Activated gamma-delta T cell treated with anti-CD3 and anti-CD28 coated beads, Interleukin-2, amount 50 U/mL, for 16 hours (primary cell): ENCODE measurements at regions not wholly inside any gene's neighbourhood (a gene's known extent, or its start where the extent isn't known, plus 50 kb on each side); places are given as distances from the start of the nearest gene placed in this dataset.
"Not testable (repeated sequence)": the region's sequence is repeated elsewhere in the genome, so short reads cannot be mapped to it uniquely, and the experiment has no call there.

Experiments
- DNase-seq: peaks from one replicate; pipeline ENCODE4 v3.0.0-alpha.2; 2020; ENCODE audit warnings: low read depth

GRCh38 chr4:15294202-15294601 is 133.6 kb upstream of the C1QTNF7 start:
- no peak for DNase-seq

GRCh38 chr4:15294832-15295231 is 133.0 kb upstream of the C1QTNF7 start:
- no peak for DNase-seq

GRCh38 chr4:15295421-15296162 is 132.2 kb upstream of the C1QTNF7 start:
- no peak for DNase-seq

- DNase-seq = no peak
Measured at GRCh38 chr4:15297344-15297743, 130.5 kb upstream of the C1QTNF7 start.

- no peak for DNase-seq
Measured at GRCh38 chr4:15299627-15300026, 128.2 kb upstream of the C1QTNF7 start.

GRCh38 chr4:15303052-15303641 is 124.7 kb upstream of the C1QTNF7 start:
- no peak for DNase-seq

GRCh38 chr4:15314974-15315373 is 112.9 kb upstream of the C1QTNF7 start:
- DNase-seq = no peak

- DNase-seq = no peak
Measured at GRCh38 chr4:15317246-15317645, 110.6 kb upstream of the C1QTNF7 start.

GRCh38 chr4:15318621-15319348 is 109.0 kb upstream of the C1QTNF7 start:
- no peak for DNase-seq

- DNase-seq = no peak
Measured at GRCh38 chr4:15320121-15320678, 107.6 kb upstream of the C1QTNF7 start.

GRCh38 chr4:15322006-15322405 is 105.8 kb upstream of the C1QTNF7 start:
- DNase-seq = no peak

- no peak for DNase-seq
Measured at GRCh38 chr4:15325987-15326386, 101.8 kb upstream of the C1QTNF7 start.

- no peak for DNase-seq
Measured at GRCh38 chr4:15327311-15328298, 100.2 kb upstream of the C1QTNF7 start.

- no peak for DNase-seq
Measured at GRCh38 chr4:15331930-15332329, 95.9 kb upstream of the C1QTNF7 start.

- no peak for DNase-seq
Measured at GRCh38 chr4:15332377-15332776, 95.5 kb upstream of the C1QTNF7 start.

- DNase-seq = no peak
Measured at GRCh38 chr4:15333692-15334633, 93.9 kb upstream of the C1QTNF7 start.

- no peak for DNase-seq
Measured at GRCh38 chr4:15336410-15337167, 91.2 kb upstream of the C1QTNF7 start.

- DNase-seq = not testable (repeated sequence)
Measured at GRCh38 chr4:15337168-15337657, 90.6 kb upstream of the C1QTNF7 start.

- DNase-seq = no peak
Measured at GRCh38 chr4:15339737-15340136, 88.1 kb upstream of the C1QTNF7 start.

GRCh38 chr4:15340332-15340731 is 87.5 kb upstream of the C1QTNF7 start:
- DNase-seq = no peak
